AG10803 (cell line): ENCODE measurements at regions not wholly inside any gene's neighbourhood (a gene's known extent, or its start where the extent isn't known, plus 50 kb on each side); places are given as distances from the start of the nearest gene placed in this dataset.

Experiments
- DNase-seq: peaks from one replicate; pipeline ENCODE4 v3.0.0; 2010; ENCODE audit warnings: low read depth
- H3K4me3 ChIP-seq: 2 replicates; pipeline ENCODE4 v1.5.1; 2011; ENCODE audit warnings: mild to moderate bottlenecking, low read length, control low read depth
- TF ChIP-seq, protein P1 (sequence below): conservative IDR thresholded peaks from 2 replicates; pipeline ENCODE4 v1.5.1; 2011; ENCODE audit warnings: mild to moderate bottlenecking, low read length, control low read depth, inconsistent platforms

DNA sequence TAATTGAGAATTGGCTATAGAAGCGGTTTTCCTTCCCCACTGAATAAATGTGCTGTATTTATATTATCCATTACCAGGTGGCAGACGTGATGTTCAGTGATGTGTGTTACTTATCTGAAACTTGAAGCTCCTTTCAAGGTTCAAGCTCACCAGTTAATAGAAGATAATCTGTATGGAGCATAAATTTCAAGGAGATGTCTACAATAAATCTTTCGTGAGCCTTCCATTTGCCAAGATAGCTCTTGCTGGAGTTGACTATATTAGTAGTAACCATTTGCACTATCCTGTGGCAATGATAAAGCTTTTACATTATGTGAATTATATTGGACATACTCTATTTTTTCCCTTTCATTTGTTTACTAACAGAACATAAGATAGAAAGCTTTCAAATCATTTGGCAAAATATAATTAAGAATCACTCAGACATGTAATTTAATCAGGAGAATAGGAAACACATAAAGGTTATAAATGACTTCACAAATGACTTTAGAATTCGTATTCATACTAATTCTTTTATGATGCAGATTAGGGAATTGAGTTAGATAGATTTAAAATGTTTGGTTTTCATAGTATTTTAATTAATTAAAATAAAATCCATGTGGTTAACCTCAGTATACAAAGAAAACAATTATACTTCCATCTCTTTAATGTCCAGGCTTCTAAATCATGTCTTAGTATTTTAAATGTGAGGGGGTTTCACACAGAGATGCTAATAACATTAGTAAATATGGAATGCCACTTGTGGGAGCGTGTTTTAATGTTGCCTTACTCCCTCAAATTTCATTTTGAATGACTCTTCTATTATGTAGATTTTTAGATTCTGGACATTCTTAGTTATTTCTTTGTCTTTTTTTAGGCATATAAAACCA lies 664.4 kb upstream of the CDH8 start:
- H3K4me3 ChIP-seq = no peak overlapping the region
- TF ChIP-seq, protein P1, sequence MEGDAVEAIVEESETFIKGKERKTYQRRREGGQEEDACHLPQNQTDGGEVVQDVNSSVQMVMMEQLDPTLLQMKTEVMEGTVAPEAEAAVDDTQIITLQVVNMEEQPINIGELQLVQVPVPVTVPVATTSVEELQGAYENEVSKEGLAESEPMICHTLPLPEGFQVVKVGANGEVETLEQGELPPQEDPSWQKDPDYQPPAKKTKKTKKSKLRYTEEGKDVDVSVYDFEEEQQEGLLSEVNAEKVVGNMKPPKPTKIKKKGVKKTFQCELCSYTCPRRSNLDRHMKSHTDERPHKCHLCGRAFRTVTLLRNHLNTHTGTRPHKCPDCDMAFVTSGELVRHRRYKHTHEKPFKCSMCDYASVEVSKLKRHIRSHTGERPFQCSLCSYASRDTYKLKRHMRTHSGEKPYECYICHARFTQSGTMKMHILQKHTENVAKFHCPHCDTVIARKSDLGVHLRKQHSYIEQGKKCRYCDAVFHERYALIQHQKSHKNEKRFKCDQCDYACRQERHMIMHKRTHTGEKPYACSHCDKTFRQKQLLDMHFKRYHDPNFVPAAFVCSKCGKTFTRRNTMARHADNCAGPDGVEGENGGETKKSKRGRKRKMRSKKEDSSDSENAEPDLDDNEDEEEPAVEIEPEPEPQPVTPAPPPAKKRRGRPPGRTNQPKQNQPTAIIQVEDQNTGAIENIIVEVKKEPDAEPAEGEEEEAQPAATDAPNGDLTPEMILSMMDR = no peak
- DNase-seq = no peak

GRCh38 chr16:62692685-62693084 lies 656.4 kb upstream of the CDH8 start:
- DNase-seq = no peak
- TF ChIP-seq, protein P1 = no peak
- H3K4me3 ChIP-seq = no peak overlapping the region

DNA sequence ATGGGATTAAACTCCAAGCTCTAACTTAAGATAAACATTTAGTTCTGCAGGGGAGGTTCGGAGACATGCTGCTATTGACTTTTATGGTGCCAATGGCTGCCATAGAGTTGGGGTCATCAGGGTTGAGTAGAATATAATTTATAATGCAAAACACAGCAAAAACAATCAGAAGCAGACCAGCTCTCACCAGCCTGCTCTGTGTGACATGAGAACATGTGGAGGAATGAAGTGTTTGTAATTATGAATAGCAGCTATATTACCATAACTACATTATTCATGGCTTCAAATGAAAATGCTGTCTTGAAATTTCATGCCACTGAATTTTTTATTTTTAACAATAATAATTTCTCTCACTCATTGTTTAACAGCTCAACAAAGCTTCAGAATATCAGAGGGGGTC lies 645.6 kb upstream of the CDH8 start:
- no peak for DNase-seq
- TF ChIP-seq, protein P1 = no peak
- H3K4me3 ChIP-seq = no peak overlapping the region

- TF ChIP-seq, protein P1 = no peak
- DNase-seq = no peak
- H3K4me3 ChIP-seq = no peak overlapping the region
These were observed 642.6 kb upstream of the CDH8 start for GRCh38 chr16:62678796-62679195.

DNA sequence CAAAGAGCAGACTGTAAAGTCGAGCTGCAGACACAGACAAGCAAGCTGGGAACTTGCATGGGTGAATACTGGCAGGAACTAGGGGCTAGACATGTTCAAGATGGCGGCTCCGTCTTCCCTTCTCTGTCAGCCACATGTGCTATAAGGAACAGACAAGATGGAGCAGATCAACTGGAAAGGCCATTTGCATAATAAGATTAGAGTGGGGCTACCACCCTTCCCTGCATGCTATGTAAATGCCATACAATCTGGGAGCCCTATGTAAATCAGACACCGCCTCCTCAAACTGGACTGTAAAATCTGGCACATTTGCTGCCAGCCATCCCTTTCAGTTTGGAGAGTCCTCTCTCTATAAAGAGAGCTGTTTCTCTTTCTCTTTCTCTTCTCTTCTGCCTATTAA lies 640.1 kb upstream of the CDH8 start:
- DNase-seq = no peak
- no peak overlapping the region for H3K4me3 ChIP-seq
- TF ChIP-seq, protein P1 = no peak

GRCh38 chr16:62665269-62665668 lies 629.0 kb upstream of the CDH8 start:
- TF ChIP-seq, protein P1 = no peak
- no peak for DNase-seq

GRCh38 chr16:62664566-62664965 lies 628.3 kb upstream of the CDH8 start:
- H3K4me3 ChIP-seq = no peak overlapping the region
- TF ChIP-seq, protein P1 = no peak
- DNase-seq = no peak

More at GRCh38 chr16:62665269-62665668, 629.0 kb upstream of the CDH8 start:
- H3K4me3 ChIP-seq = no peak overlapping the region
